ENCODE measurements at regions not wholly inside any gene's neighbourhood (a gene's known extent, or its start where the extent isn't known, plus 50 kb on each side); places are given as distances from the start of the nearest gene placed in this dataset.

DNA sequence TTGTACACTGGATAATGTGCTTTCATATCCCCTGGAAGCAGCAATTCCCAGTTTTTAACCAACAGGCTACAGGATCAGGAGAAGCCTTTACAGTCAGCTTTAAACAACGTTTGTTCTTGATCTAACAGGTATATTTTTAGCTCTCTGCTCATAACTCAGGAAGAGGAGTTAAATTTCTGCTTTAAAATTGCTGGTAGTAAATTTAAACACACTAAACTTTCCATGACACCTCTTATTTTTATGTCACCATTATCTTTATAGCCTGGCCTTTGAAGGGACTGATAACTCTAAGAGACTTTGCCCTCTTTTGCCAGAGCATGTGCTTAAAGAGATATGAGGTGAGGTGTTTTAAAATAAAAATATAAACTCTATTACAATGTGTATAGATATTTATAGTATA is 119.6 kb upstream of the BRINP3 start:
- DNase-seq (ENCODE audit: low read depth, low spot score) (no peak), FAIRE-seq (no peak)
- H3K79me2 ChIP-seq (ENCODE audit: control insufficient read depth, insufficient read depth, low read length), result no peaks in the 10 kb centered on the region
- no peaks in the 10 kb centered on the region for H3K9me3 ChIP-seq (ENCODE audit: control insufficient read depth, low read depth, low read length)
- no peaks in the 10 kb centered on the region for H3K27me3 ChIP-seq (ENCODE audit: control insufficient read depth, extremely low read depth, insufficient read depth, low read length)
- no peak overlapping the region for H3K4me2 ChIP-seq (ENCODE audit: control insufficient read depth, extremely low read depth, insufficient read depth, low read depth, low read length)
- no peak overlapping the region for H3K4me3 ChIP-seq (ENCODE audit: control insufficient read depth in 2 of 3, extremely low read depth in 1 of 3, insufficient read depth in 2 of 3, low read depth in 1 of 3, low read length in 3 of 3)
- no peaks in the 10 kb centered on the region for H4K20me1 ChIP-seq (ENCODE audit: control insufficient read depth, extremely low read depth, insufficient read depth, low read length)
- H3K36me3 ChIP-seq (ENCODE audit: control insufficient read depth in 2 of 2, extremely low read depth in 1 of 2, insufficient read depth in 2 of 2, low read length in 2 of 2), result no peaks in the 10 kb centered on the region
- TF ChIP-seq, protein P1, sequence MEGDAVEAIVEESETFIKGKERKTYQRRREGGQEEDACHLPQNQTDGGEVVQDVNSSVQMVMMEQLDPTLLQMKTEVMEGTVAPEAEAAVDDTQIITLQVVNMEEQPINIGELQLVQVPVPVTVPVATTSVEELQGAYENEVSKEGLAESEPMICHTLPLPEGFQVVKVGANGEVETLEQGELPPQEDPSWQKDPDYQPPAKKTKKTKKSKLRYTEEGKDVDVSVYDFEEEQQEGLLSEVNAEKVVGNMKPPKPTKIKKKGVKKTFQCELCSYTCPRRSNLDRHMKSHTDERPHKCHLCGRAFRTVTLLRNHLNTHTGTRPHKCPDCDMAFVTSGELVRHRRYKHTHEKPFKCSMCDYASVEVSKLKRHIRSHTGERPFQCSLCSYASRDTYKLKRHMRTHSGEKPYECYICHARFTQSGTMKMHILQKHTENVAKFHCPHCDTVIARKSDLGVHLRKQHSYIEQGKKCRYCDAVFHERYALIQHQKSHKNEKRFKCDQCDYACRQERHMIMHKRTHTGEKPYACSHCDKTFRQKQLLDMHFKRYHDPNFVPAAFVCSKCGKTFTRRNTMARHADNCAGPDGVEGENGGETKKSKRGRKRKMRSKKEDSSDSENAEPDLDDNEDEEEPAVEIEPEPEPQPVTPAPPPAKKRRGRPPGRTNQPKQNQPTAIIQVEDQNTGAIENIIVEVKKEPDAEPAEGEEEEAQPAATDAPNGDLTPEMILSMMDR (optimal IDR thresholded peaks at IDR 0.05 in 1 of 3, IDR thresholded peaks at IDR 0.05 in 1 of 3, conservative IDR thresholded peaks at IDR 0.05 in 1 of 3; ENCODE audit: extremely low read depth in 1 of 3, insufficient read depth in 2 of 3, low read length in 3 of 3), result no peak
- TF ChIP-seq EZH2 (IDR thresholded peaks at IDR 0.05; ENCODE audit: low read length), result no peak
- no peak overlapping the region for H3K9ac ChIP-seq (ENCODE audit: control insufficient read depth, extremely low read depth, insufficient read depth, low read length)
- H2AFZ ChIP-seq (ENCODE audit: control insufficient read depth, low read length), result no peak overlapping the region
- no peak overlapping the region for H3K27ac ChIP-seq (ENCODE audit: control insufficient read depth, insufficient read depth, low read length)
- dilution Hi-C loops (cut with MboI; ENCODE audit: extremely low pct_ligation_motif_present, low sequenced_read_pairs), result no loop called here
- no peaks in the 10 kb centered on the region for H3K4me1 ChIP-seq (ENCODE audit: control insufficient read depth, extremely low read depth, insufficient read depth, low read length)
- H3K9me1 ChIP-seq (ENCODE audit: control insufficient read depth, extremely low read depth, insufficient read depth, low read length), result no peaks in the 10 kb centered on the region

DNA sequence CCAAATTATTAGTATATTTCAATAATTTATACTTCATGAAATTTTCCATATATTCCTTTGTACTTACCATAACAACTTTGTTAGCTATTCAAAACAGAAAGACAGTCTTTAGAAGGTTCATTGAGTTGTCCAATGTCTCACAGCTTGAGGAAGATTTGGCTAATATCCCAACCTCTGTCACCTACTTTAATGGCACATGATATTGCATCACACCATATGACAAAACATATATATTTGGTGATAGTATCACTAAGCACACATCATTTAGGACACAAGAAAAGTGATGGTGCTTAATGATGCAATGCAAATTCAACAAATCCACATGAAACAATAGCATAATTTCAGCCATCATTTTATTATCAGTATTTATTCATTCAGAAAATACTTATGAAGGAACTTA is 122.0 kb upstream of the BRINP3 start:
- Histone ChIP-seq H2AFZ (ENCODE audit: control insufficient read depth, low read length) (no peak overlapping the region), H3K27ac (ENCODE audit: control insufficient read depth, insufficient read depth, low read length) (no peak overlapping the region), H3K9me3 (ENCODE audit: control insufficient read depth, low read depth, low read length) (no peaks in the 10 kb centered on the region), H3K36me3 (ENCODE audit: control insufficient read depth in 2 of 2, extremely low read depth in 1 of 2, insufficient read depth in 2 of 2, low read length in 2 of 2) (no peaks in the 10 kb centered on the region), H4K20me1 (ENCODE audit: control insufficient read depth, extremely low read depth, insufficient read depth, low read length) (no peaks in the 10 kb centered on the region), H3K4me3 (ENCODE audit: control insufficient read depth in 2 of 3, extremely low read depth in 1 of 3, insufficient read depth in 2 of 3, low read depth in 1 of 3, low read length in 3 of 3) (no peak overlapping the region), H3K9ac (ENCODE audit: control insufficient read depth, extremely low read depth, insufficient read depth, low read length) (no peak overlapping the region), H3K9me1 (ENCODE audit: control insufficient read depth, extremely low read depth, insufficient read depth, low read length) (no peaks in the 10 kb centered on the region), H3K4me2 (ENCODE audit: control insufficient read depth, extremely low read depth, insufficient read depth, low read depth, low read length) (no peak overlapping the region), H3K27me3 (ENCODE audit: control insufficient read depth, extremely low read depth, insufficient read depth, low read length) (no peaks in the 10 kb centered on the region), H3K4me1 (ENCODE audit: control insufficient read depth, extremely low read depth, insufficient read depth, low read length) (no peaks in the 10 kb centered on the region), H3K79me2 (ENCODE audit: control insufficient read depth, insufficient read depth, low read length) (no peaks in the 10 kb centered on the region)
- DNase-seq (ENCODE audit: low read depth, low spot score) (no peak), FAIRE-seq (no peak)
- dilution Hi-C loops (cut with MboI; ENCODE audit: extremely low pct_ligation_motif_present, low sequenced_read_pairs), result no loop called here
- TF ChIP-seq, protein P1 (optimal IDR thresholded peaks at IDR 0.05 in 1 of 3, IDR thresholded peaks at IDR 0.05 in 1 of 3, conservative IDR thresholded peaks at IDR 0.05 in 1 of 3; ENCODE audit: extremely low read depth in 1 of 3, insufficient read depth in 2 of 3, low read length in 3 of 3), result no peak
- no peak for TF ChIP-seq EZH2 (IDR thresholded peaks at IDR 0.05; ENCODE audit: low read length)

All from keratinocyte (primary cell).